Activated T-cell treated with anti-CD3 and anti-CD28 coated beads, Interleukin-2, amount 50 U/mL, for 48 hours (primary cell): ENCODE measurements at regions not wholly inside any gene's neighbourhood (a gene's known extent, or its start where the extent isn't known, plus 50 kb on each side); places are given as distances from the start of the nearest gene placed in this dataset.

Experiments
- DNase-seq, 2 experiments: peaks; one replicate each; pipeline ENCODE4 v3.0.0-alpha.2; 2020

DNA sequence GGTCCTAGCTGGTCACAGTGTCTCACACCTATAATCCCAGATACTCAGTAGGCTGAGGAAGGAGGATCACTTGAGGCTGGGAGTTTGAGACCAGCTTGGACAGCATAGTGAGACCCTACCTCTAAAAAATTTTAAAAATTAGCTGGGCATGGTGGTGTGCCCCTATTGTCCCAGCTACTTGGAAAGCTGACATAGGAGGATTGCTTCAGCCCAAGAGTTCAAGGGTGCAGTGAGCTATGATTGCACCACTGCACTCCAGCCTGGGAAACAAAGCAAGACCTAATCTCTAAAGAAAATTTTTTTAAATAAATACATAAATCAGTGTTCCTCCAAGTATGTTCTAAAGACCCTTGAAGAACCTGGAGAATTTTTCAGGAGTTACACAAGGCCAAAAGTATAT is 50.6 kb upstream of the GNAO1 start:
- no peak for DNase-seq

DNA sequence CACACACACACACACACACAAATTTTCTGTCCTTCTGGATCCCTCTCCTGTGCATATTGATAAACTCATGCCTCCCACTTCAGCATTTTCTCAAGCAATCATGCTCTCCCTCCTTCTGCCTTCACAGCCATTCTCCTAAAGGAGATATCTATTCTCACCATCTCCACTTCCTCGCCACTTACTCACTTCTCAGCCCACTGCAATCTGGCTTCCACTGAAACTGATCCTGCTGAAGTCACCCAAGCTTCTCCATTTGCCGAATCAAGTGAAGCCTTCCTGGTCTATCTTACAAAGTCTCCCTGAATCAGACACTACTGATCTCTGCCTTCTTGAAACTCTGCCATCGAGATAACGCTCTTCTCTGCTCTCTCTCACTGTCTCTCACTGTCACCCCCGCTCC is 54.0 kb upstream of the GNAO1 start:
- DNase-seq: no peak

DNA sequence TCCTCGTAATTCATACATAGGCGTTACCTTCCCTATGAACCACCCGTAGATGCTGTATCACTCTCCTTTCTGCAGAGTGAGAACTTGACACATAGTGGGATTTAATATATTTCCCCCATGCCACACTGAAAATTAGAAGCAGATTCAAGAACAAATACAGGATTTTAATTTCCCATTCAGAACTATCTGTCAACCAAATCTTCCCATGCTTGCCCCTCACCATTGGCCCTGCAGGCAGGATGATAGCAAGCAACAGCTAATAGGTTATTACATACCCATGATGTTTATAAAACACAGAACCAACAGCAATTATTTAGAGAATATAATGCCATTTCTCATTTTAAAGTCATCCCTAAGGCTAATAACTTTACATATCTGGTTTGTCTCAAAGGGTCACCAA is 55.0 kb upstream of the GNAO1 start:
- no peak for DNase-seq

DNA sequence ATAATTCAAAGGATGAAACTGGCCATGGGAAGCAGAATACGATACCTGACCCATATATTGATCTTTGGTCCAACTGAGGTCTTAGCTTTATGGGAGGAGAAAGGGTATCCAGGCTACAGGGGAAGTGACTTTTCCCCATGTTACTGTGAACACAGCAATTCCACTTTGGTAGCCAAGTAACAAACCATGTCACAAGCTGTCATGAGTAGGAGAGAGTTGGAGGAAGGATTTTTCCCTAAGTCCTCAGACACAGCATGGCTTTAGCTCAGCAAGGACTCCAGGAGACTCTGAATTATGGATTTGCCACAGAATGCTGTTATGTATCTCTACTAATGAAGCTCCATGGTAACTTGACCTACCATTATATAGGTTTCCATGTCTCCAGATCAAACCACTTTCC is 56.5 kb upstream of the GNAO1 start:
- DNase-seq: no peak

DNA sequence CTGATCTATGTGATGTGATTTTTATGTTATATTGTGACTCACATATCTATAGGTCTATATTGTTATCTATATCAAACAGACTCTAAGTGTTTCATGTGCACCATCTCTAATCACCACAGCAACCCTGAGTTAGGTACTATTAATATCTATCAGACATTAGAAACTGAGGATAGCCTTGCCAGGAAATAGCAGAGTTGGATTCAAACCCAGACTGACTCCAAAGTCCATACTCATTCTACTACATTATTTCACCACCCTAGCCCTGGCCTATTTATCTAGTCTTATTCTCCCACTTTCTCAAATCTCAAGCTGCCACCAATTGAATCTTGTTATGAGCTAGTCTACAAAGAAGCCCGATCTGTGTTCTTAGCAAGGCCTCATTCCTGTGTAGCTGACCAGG is 65.4 kb upstream of the GNAO1 start:
- no peak for DNase-seq

DNA sequence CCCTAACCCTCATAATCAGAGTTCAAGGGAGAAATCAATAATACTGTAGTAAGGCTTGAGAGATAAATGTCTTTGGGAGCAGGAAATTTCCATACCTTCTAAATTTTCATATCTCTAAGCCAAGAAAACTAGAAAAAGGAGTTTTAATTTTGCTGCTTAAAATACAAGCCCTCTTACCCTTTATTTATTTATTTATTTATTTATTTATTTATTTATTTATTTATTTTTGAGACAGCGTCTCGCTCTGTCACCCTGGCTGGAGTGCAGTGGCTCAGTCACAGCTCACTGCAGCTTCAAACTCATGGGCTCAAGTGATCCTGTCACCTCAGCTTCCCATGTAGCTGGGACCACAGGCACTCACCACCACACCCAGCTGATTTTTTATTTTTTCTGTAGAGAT is 69.0 kb upstream of the GNAO1 start:
- DNase-seq: no peak

DNA sequence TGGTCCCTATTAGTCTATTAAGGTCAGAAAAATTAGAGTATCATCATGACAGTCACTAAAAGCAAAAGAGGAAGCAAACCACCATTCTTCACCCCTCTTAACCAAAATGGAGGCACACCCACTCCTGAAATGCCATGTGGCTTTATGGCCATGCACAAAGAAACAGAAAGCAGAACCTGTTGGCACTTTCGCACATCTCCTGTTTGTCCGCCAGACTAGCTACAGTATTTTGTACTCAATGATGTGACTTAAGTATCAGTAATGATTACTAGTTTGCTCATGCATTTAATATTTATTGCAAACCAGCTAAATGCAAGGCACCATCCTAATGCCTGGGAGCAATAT is 70.2 kb upstream of the GNAO1 start:
- DNase-seq: no peak

DNA sequence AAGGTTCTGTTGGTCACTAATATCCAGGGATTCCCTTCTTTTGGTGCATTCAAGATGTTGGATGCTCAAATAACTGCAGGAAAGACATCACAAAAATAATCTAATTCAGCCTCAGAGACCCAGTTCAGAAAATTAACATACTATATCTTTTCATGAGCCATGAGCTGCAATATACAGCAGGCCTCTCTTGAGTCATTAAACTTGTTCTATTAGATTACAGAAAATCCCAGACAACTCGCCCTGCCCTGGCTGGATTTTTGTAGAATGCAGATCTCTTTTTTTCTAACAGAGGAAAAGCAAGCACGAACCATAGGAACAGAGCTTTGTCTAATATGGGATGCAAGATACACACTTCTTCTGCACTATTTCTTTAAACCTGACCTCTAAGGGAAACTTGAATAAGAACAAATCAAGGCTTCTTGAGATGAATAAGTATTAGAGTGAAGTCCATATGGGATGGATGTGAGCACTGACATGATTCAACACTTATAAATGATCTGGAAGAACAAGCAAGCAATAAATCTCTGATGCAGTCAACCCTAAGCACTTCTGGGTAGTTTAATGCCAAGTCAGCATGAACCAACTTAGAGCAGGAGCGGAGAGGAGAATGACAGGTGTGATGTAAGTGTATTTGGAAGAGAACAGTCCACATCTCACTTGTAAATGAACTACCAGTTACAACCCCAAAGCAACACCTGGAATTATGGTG is 70.7 kb upstream of the GNAO1 start:
- no peak for DNase-seq

DNA sequence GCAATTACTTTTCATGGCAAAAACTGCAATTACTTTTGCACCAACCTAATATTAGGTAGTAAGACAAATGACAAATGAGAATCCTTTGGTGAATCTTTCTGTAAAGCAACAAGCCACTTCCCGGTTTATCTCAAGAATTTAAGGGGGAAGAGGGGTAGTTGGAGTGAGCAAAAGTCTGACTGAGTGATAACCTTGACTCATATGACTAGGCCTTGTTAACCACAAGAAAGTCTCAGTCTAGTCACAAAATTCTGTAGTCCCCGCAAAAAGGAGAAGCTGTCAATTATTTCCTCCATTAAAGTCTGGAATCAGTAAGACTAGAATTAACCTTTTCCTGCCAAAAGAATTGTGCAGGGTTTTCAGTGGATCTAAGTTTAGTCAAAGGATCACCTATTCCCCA is 72.2 kb upstream of the GNAO1 start:
- no peak for DNase-seq

DNA sequence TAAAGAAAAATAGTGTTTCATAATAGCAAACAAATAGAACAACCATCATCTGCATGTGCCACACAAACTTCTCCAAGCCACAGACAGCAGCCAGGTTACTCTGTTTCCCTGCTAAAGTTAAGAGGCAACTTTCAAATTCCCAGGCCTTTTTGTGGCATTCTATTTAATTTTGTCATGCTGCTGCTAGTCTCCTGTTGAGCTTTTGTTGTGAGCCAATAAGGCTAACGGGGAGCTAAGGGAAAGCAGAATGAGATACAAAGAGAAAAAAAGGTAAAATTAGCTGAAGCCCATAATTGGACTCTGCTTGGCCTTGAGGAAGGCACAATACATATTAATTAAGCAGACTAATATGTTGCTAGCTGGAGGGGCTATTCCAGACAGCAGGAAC is 74.7 kb upstream of the GNAO1 start:
- DNase-seq: no peak

DNA sequence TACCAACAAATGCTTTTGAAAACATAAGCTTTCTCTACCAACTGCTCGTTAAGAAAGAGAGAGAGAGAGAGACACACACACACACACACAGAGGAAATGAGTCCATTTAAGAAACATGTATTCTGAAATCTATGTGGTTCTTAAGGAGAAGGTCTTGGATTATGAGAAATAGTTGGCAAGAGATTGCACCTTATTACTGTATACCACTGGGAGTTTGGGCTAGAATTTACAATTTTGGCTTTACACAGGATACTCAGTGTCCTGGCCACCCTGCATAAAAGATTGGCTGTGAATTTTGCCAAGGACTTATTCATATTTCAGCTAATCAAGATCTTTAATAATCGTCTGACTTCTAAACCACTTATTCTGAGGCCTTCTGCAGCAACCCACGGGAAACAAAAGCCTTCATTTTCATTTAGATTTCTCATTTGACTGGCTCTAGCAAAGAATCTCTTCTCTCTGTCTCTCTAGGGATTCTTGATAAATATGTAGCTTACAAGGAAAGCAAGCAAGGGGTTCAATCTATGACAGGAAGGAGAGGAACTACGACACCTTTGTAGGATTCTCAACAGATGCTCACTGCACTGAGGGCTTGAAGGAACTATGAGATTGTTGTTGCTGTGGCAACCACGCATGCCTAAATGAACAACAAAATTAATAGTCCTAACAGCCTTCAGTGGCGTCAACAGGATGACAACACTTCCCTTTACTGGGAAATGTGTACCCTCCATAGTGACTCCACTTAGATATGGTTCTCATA is 75.3 kb upstream of the GNAO1 start:
- DNase-seq: no peak

DNA sequence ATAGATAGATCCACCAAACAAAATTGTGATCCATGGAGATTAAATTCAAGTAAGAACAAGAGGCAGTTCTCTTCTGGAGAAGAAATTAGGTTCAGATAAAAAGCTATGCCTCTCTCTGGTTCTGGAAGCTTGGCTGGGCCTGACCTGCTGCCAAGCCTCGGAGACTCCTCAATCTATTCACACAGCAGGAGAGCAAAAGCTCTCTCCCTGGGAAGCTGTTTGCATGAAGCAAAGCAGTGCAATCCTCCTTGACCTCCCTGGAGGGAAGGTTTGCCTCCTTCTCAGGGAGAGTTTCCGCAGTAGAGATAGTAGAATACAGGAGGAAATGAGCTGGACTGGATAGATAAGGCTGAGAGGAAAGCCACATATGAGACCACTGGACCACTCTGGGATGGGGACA is 78.1 kb upstream of the GNAO1 start:
- DNase-seq: no peak

DNA sequence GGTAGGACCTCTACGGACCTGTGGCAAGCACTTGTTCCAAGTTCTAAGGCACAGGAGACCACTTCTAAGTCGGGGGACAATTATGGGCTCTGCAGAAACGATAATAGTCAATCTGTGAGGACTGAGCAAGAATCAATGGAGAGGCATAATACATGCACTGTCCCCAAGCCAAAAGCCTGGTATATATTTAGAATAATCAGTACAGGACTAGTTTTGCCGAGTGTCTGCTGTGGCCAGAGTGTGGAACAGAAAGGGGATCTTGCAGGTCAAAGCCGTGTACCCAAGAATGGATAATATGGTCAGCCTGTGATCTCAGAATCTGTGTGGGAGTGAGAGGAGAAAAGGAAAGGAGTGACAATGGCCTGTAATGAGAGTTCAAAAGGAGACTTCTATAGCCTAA is 80.2 kb upstream of the GNAO1 start:
- DNase-seq: no peak

DNA sequence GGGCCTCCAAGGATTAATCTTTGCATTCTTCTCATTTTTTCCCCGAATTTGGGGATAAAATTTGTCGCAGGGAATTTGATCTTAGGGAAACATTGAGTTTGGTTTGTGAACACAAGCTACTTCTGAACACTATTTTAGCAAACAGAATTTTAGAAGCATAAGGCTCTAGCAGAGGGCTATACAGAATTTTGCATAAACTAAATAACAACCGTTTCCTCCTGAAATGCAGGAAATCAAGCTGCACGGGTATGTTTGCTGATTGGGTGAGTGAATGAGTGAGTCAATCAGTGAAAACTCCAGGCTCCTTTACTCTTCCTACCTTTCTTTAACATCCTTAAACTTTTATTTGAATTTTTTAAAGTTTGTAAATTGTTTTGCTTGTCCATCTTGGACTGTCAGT is 81.3 kb upstream of the GNAO1 start:
- no peak for DNase-seq

DNA sequence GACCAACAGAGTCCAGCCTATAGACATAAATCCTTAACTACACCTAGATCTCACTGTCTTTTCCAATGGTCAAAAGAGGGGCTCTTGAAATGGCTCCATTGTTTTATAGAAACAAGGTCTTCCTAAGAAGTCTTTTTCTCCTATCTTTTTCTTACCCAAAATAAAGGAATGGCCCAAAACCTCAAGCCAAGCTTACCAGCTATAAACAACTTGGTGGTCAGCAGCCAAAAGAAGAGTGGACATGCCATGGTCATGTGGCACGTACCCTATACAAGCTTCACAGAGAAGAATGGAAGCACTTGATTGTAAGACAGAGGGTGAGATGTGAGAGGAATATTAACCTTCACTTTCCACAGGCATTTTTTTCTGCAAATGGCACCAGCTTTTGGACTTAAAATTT is 82.1 kb upstream of the GNAO1 start:
- DNase-seq: no peak

DNA sequence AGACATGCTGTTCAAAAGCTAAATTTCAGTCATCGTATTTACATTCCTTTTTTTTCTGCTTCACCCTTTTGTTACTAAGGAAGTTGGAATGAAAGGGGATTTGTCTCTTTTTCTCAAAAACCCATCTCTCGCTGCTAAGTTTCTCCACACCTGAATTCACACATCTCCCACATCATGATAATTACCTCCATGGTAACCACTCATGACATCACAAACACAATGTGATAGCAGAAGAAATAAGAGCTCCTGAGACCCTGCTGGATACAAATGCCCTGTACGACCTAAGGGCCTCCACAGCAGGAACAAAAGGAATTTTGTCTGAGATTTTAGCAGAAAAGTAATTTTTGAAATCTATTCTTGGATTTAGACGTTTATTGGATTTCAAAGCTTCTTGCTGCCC is 82.6 kb upstream of the GNAO1 start:
- no peak for DNase-seq

DNA sequence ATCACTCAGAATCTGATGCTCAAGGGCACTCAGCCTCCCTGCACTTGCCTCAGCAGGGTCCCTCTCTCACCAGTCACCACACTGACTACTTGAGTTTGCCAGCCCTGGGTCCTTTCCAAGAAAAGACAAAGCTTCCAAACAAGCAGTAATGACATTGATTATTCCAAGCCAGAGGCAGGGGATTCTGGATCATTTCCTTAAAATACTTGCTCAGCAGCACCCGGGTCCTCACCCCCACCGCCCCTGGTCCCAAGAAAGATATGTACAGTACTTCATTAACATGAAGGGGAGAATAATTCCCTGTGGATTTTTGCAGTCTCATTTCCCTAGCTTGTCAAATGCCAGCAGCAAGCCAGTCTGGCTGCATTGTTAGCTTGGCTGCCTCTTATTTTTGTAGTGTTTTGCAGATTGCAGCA is 83.2 kb upstream of the GNAO1 start:
- DNase-seq: no peak

DNA sequence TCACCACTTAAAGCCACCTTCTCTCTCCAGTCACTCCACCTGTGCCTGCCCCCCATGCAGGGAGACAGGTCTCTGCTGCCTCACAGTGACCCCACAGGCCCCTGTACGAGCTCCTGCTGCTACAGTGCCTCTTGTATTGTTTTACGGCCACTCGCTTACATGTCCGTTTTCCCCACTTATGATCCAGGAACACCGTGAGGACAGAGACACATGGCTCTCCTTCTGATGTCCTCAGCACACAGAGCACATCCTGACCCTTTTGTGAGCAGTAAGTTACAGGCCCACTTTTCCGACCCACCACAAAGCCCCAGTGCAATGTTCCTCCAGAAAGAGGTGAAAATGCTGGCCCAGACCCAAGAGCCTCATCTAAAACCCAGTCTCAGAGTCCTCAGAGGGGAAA is 84.8 kb upstream of the GNAO1 start:
- no peak for DNase-seq

DNA sequence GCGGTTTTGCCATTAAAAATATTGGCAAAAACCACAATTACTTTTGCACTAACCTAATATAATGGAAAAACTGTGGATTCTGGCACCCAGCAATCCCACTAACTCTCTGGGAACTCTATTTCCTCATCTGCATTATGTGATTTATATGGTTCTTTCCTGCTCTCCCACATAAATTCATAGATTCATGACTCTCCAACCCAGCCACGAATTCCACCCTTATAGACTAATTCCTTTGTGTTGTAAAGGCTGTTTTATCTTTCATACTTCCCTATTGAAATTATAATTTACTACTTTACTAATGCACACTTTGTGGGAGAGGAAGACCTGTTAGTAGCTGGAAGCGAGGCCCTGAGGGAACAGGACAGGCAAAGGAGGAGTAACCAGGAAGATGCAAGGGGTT is 88.4 kb upstream of the GNAO1 start:
- DNase-seq: no peak

DNA sequence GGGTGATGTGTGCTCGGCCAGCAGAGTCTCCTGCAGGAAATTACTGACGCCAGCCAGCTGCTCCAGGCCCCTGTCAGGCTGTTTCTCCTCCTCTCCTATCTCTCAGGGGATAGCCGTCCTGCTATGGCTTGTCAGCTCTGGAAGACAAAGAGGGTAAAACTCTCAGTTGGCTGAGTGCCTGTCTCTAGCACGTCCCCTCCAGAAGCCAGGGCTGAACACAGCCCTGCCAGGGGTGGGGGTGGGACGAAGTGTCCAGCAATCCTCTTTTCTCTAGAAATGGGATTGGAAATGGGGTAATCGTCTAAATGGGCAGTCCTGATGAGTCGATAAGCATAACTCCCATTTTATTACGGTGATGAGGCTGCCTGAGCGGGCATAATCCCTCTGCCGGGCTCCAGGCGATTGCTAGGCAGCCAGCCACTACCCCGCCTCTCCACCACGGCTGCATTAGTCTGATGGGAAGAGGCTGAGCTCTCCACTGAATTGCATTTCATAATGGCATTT is 89.1 kb upstream of the GNAO1 start:
- DNase-seq: no peak

DNA sequence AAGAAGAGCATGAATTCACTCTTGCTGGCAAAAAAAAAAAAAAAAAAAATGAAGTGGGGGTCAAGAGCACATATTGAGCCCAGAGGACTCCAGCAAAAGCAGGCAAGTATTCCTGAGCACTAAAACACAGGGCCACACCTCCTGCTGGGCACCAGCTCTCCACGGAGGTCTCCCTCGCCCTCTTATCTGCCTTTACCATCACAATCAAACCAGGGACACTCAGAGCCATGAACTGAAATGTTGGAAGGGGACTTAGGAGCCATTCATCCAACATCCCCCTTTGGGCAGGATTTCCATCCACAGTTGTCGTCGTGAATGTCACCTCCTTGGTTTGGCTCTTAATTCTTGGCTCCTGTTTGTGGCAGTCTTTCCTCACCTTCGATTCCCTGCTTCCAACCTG is 89.8 kb upstream of the GNAO1 start:
- DNase-seq: no peak

DNA sequence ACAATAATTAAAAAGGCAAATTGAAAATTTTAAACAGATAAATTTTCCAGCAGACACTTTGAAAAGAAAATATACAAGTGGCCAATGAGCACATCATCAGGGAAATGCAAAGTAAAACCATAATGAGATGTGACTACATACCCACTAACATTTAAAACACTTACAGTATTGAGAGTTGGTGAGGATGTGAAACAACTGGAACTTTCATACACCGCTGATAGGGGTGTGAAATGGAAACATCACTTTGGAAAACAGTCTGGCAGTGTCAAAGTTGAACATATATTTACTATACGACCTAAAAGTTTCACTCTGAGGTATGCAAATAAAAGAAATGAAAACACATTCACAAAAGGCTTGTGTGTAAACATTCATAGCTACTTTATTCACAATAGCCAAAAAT is 94.0 kb upstream of the GNAO1 start:
- DNase-seq: no peak

DNA sequence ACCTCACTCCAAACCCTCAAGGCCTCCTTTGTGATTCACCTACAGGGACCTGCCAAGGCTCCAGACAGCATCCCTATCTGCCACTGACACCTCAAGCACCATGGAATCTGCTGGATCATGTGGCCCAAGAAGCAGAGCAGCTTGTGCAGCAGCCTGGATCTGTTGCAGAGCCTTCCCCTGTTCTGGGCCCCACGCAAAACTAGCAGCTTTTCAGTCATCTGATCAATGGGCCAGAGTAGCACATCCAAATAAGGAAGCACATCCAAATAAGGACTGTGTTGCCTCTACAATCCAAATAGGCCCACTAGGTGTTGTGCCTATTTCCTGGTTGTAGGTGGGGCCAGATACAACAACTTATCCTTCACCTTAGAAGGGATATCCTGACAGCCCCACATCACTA is 97.1 kb upstream of the GNAO1 start:
- DNase-seq: no peak

DNA sequence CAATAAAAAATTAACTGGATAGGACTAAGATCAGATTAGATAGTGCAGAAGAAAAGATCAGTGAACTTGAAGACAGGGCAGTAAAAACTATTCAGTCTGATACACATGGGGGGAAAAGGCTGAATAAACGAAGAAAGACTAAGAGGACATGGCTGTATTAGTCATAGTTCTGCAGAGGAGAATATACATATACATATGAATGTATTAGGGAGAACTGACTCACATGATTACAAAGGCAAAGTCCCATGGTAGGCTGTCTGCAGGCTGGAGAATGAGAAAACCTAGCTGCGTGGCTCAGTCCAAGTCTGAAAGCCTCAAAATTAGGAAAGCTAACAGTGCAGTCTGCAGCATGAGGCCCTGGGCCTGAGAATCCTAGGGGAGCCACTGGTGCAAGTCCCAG is 98.2 kb upstream of the GNAO1 start:
- DNase-seq: no peak

DNA sequence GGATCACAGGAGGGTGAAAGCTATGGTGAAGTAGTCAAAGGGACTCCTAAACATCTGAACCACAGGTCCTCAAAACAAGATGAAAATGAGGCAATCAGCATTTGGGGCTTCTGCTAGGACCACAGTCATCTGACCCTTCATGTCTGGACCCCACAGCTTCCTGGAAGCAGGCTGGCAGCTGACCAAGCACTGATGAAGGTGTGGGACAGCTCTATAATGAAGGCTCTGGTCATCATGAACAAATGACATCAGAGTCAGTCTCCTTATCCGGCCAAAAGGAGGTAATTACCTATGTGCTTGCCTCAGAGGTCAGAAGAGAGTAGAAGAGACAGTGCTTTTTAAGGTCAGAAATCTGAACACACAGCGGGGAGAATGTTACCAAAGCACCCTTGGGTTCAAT is 101.2 kb upstream of the GNAO1 start:
- DNase-seq: no peak
